Liver (tissue), 8 donors: ENCODE measurements at regions not wholly inside any gene's neighbourhood (a gene's known extent, or its start where the extent isn't known, plus 50 kb on each side); places are given as distances from the start of the nearest gene placed in this dataset.

Experiments used
- DNase-seq: peaks from one replicate; pipeline ENCODE4 v3.0.0-alpha.2; 2017; ENCODE audit warnings: low spot score
- H3K27ac ChIP-seq, 2 donors: one replicate each; pipeline ENCODE4 v1.7.0; 2013; ENCODE audit warnings: inconsistent platforms in 2 of 2, low read length in 2 of 2, control low read depth in 1 of 2, low read depth in 1 of 2, mild to moderate bottlenecking in 1 of 2
- H3K27me3 ChIP-seq, 4 donors: one replicate each; pipeline versions ENCODE4 v1.6.1 to v1.7.0; 2013; ENCODE audit warnings: low read length in 3 of 4, inconsistent platforms in 1 of 4, mild to moderate bottlenecking in 1 of 4, moderate library complexity in 1 of 4; ENCODE audit not compliant: control insufficient read depth in 4 of 4, insufficient read depth in 4 of 4
- H3K36me3 ChIP-seq, 4 donors: one replicate each; pipeline versions ENCODE4 v1.6.1 to v1.7.0; 2013; ENCODE audit warnings: low read length in 3 of 4, mild to moderate bottlenecking in 3 of 4, low read depth in 1 of 4, moderate library complexity in 1 of 4; ENCODE audit not compliant: control insufficient read depth in 4 of 4, insufficient read depth in 3 of 4
- H3K4me1 ChIP-seq, 4 donors: one replicate each; pipeline versions ENCODE4 v1.6.1 to v1.7.0; 2013; ENCODE audit warnings: low read length in 3 of 4, mild to moderate bottlenecking in 3 of 4, moderate library complexity in 1 of 4; ENCODE audit not compliant: control insufficient read depth in 4 of 4, insufficient read depth in 4 of 4
- H3K4me3 ChIP-seq, 3 donors: one replicate each; pipeline versions ENCODE4 v1.6.1 to v1.7.0; 2013; ENCODE audit warnings: low read length in 3 of 3, control low read depth in 1 of 3, low read depth in 1 of 3, mild to moderate bottlenecking in 1 of 3
- H3K9ac ChIP-seq, 2 donors: one replicate each; pipeline ENCODE4 v1.7.0; 2013; ENCODE audit warnings: low read length in 2 of 2, mild to moderate bottlenecking in 2 of 2, moderate library complexity in 2 of 2, control low read depth in 1 of 2, low read depth in 1 of 2
- H3K9me3 ChIP-seq, 4 donors: one replicate each; pipeline versions ENCODE4 v1.6.1 to v1.7.0; 2013; ENCODE audit warnings: low read length in 3 of 4; ENCODE audit not compliant: control insufficient read depth in 4 of 4
- EGR1 ChIP-seq, 2 donors: IDR thresholded peaks; 2 replicates each; pipeline ENCODE4 v1.6.1; 2016 to 2018; ENCODE audit warnings: antibody characterized with exemption in 2 of 2, low read depth in 2 of 2
- FOXA1 ChIP-seq: IDR thresholded peaks from 2 replicates; pipeline ENCODE4 v1.6.1; 2016; ENCODE audit warnings: antibody characterized with exemption
- FOXA2 ChIP-seq: IDR thresholded peaks from 2 replicates; pipeline ENCODE4 v1.6.1; 2016; ENCODE audit warnings: antibody characterized with exemption
- GABPA ChIP-seq, 2 donors: IDR thresholded peaks in 1 of 2; conservative IDR thresholded peaks in 1 of 2; 2 replicates each; pipeline ENCODE4 v1.6.1; 2016; ENCODE audit warnings: antibody characterized with exemption in 2 of 2, mild to moderate bottlenecking in 1 of 2, moderate library complexity in 1 of 2
- HNF4A ChIP-seq, 2 donors: conservative IDR thresholded peaks; 2 replicates each; pipeline ENCODE4 v1.6.1; 2016; ENCODE audit warnings: antibody characterized with exemption in 2 of 2, mild to moderate bottlenecking in 2 of 2
- HNF4G ChIP-seq: IDR thresholded peaks from 2 replicates; pipeline ENCODE4 v1.6.1; 2016; ENCODE audit warnings: antibody characterized with exemption
- JUND ChIP-seq, 2 donors: IDR thresholded peaks; 2 replicates each; pipeline ENCODE4 v1.6.1; 2016; ENCODE audit warnings: antibody characterized with exemption in 2 of 2
- MAX ChIP-seq: IDR thresholded peaks from 2 replicates; pipeline ENCODE4 v1.6.1; 2016; ENCODE audit warnings: antibody characterized with exemption
- NR2F2 ChIP-seq: IDR thresholded peaks from 2 replicates; pipeline ENCODE4 v1.6.1; 2016; ENCODE audit warnings: antibody characterized with exemption
- RAD21 ChIP-seq, 2 donors: IDR thresholded peaks; 2 replicates each; pipeline ENCODE4 v1.6.1; 2016; ENCODE audit warnings: antibody characterized with exemption in 2 of 2, mild to moderate bottlenecking in 2 of 2
- RXRA ChIP-seq, 2 donors: IDR thresholded peaks; 2 replicates each; pipeline ENCODE4 v1.6.1; 2017 to 2018; ENCODE audit warnings: antibody characterized with exemption in 2 of 2, mild to moderate bottlenecking in 1 of 2
- SP1 ChIP-seq: IDR thresholded peaks from 2 replicates; pipeline ENCODE4 v1.6.1; 2018; ENCODE audit warnings: antibody characterized with exemption, mild to moderate bottlenecking
- TAF1 ChIP-seq: conservative IDR thresholded peaks from 2 replicates; pipeline ENCODE4 v1.6.1; 2016; ENCODE audit warnings: antibody characterized with exemption, mild to moderate bottlenecking
- YY1 ChIP-seq: IDR thresholded peaks from 2 replicates; pipeline ENCODE4 v1.6.1; 2016; ENCODE audit warnings: antibody characterized with exemption, mild to moderate bottlenecking
- ZBTB33 ChIP-seq: IDR thresholded peaks from 2 replicates; pipeline ENCODE4 v1.6.1; 2016; ENCODE audit warnings: antibody characterized with exemption
- whole genome bisulfite sequencing: extraction: QIAGEN DNeasy Blood & Tissue Kit; methylation state at CpG from one replicate; pipeline ENCODE4 v1.1.7; 2013; 5-methylcytosine and 5-hydroxymethylcytosine counted together
- TF ChIP-seq, protein P1 (sequence below): IDR thresholded peaks from 2 replicates; pipeline ENCODE4 v1.6.1; 2016; ENCODE audit warnings: antibody characterized with exemption, mild to moderate bottlenecking
- TF ChIP-seq, protein P2 (sequence below): IDR thresholded peaks from 2 replicates; pipeline ENCODE4 v1.6.1; 2016; ENCODE audit warnings: antibody characterized with exemption
- TF ChIP-seq, protein P3 (sequence below): fragments of 150-350 bp; IDR thresholded peaks from 2 replicates; pipeline ENCODE4 v1.5.1; 2017; ENCODE audit warnings: improper control_type of control experiment, low read depth, low read length; ENCODE audit not compliant: missing input control
- donor health status: healthy.
- donor health status: healthy.
- donor health status: healthy.
- donor health status: healthy.
- donor health status: healthy.

- Histone ChIP-seq H3K27me3 (peaks cover 0 to 3% (median 0%) of the 10 kb centered on the region in 4 donors), H3K27ac (no peak overlapping the region), H3K4me3 (no peak overlapping the region), H3K4me1 (no peaks in the 10 kb centered on the region), H3K9me3 (no peaks in the 10 kb centered on the region), H3K9ac (no peak overlapping the region), H3K36me3 (no peaks in the 10 kb centered on the region)
- DNase-seq: no peak
- WGBS: 78% methylated on average over 3 of the region's 3 CpGs
- TF ChIP-seq TAF1 (no peak), HNF4G (no peak), FOXA2 (no peak), FOXA1 (no peak), NR2F2 (no peak), JUND (IDR thresholded peaks at IDR 0.05) (no peak), MAX (no peak), YY1 (no peak), RXRA (IDR thresholded peaks at IDR 0.05) (no peak), HNF4A (conservative IDR thresholded peaks at IDR 0.05) (no peak), EGR1 (IDR thresholded peaks at IDR 0.05; ENCODE audit: low read depth in 2 of 2) (no peak), SP1 (no peak), RAD21 (IDR thresholded peaks at IDR 0.05) (no peak), GABPA (IDR thresholded peaks at IDR 0.05 in 1 of 2, conservative IDR thresholded peaks at IDR 0.05 in 1 of 2) (no peak), ZBTB33 (no peak)
- TF ChIP-seq, protein P1, sequence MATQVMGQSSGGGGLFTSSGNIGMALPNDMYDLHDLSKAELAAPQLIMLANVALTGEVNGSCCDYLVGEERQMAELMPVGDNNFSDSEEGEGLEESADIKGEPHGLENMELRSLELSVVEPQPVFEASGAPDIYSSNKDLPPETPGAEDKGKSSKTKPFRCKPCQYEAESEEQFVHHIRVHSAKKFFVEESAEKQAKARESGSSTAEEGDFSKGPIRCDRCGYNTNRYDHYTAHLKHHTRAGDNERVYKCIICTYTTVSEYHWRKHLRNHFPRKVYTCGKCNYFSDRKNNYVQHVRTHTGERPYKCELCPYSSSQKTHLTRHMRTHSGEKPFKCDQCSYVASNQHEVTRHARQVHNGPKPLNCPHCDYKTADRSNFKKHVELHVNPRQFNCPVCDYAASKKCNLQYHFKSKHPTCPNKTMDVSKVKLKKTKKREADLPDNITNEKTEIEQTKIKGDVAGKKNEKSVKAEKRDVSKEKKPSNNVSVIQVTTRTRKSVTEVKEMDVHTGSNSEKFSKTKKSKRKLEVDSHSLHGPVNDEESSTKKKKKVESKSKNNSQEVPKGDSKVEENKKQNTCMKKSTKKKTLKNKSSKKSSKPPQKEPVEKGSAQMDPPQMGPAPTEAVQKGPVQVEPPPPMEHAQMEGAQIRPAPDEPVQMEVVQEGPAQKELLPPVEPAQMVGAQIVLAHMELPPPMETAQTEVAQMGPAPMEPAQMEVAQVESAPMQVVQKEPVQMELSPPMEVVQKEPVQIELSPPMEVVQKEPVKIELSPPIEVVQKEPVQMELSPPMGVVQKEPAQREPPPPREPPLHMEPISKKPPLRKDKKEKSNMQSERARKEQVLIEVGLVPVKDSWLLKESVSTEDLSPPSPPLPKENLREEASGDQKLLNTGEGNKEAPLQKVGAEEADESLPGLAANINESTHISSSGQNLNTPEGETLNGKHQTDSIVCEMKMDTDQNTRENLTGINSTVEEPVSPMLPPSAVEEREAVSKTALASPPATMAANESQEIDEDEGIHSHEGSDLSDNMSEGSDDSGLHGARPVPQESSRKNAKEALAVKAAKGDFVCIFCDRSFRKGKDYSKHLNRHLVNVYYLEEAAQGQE: no peak
- TF ChIP-seq, protein P2, sequence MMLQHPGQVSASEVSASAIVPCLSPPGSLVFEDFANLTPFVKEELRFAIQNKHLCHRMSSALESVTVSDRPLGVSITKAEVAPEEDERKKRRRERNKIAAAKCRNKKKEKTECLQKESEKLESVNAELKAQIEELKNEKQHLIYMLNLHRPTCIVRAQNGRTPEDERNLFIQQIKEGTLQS: no peak
- TF ChIP-seq, protein P3, sequence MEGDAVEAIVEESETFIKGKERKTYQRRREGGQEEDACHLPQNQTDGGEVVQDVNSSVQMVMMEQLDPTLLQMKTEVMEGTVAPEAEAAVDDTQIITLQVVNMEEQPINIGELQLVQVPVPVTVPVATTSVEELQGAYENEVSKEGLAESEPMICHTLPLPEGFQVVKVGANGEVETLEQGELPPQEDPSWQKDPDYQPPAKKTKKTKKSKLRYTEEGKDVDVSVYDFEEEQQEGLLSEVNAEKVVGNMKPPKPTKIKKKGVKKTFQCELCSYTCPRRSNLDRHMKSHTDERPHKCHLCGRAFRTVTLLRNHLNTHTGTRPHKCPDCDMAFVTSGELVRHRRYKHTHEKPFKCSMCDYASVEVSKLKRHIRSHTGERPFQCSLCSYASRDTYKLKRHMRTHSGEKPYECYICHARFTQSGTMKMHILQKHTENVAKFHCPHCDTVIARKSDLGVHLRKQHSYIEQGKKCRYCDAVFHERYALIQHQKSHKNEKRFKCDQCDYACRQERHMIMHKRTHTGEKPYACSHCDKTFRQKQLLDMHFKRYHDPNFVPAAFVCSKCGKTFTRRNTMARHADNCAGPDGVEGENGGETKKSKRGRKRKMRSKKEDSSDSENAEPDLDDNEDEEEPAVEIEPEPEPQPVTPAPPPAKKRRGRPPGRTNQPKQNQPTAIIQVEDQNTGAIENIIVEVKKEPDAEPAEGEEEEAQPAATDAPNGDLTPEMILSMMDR: no peak
Measured at GRCh38 chr10:16193241-16193640, 243.6 kb upstream of the PTER start.
